DND-41 (cell line): ENCODE measurements at regions not wholly inside any gene's neighbourhood (a gene's known extent, or its start where the extent isn't known, plus 50 kb on each side); places are given as distances from the start of the nearest gene placed in this dataset.

Experiments
- ATAC-seq: fragments of 200-7000 bp; cut with Tn5 transposase; 3 replicates; pipeline ENCODE4 v1.9.1; 2021; ENCODE audit warnings: low read depth; ENCODE audit not compliant: insufficient read depth
- DNase-seq: peaks from one replicate; pipeline ENCODE4 v3.0.0-alpha.2; 2020
- H2AFZ ChIP-seq: 2 replicates; pipeline ENCODE4 v1.6.0; 2012; ENCODE audit warnings: low read depth, low read length
- H3K27ac ChIP-seq: 2 replicates; pipeline ENCODE4 v1.5.1; 2012; ENCODE audit warnings: low read length, inconsistent platforms
- H3K27me3 ChIP-seq: fragments of 200-600 bp; sonication (generic); 2 replicates; pipeline ENCODE4 v1.6.0; 2012; ENCODE audit warnings: low read length, mild to moderate bottlenecking, inconsistent platforms; ENCODE audit not compliant: insufficient read depth, poor library complexity
- H3K36me3 ChIP-seq: 2 replicates; pipeline ENCODE4 v1.5.1; 2012; ENCODE audit warnings: low read length, inconsistent platforms; ENCODE audit not compliant: insufficient read depth
- H3K4me1 ChIP-seq: 2 replicates; pipeline ENCODE4 v1.5.1; 2012; ENCODE audit warnings: mild to moderate bottlenecking, low read length; ENCODE audit not compliant: insufficient read depth
- H3K4me2 ChIP-seq: 2 replicates; pipeline ENCODE4 v1.6.0; 2012; ENCODE audit warnings: mild to moderate bottlenecking, moderate library complexity, low read length, inconsistent platforms; ENCODE audit not compliant: insufficient read depth
- H3K4me3 ChIP-seq, 2 experiments: fragments of 200-600 bp in 1 of 2; shearing (Covaris generic) in 1 of 2; 2 replicates each; pipeline ENCODE4 v1.5.1; 2012 to 2016; ENCODE audit warnings: inconsistent platforms in 2 of 2, low read length in 2 of 2, mild to moderate bottlenecking in 2 of 2, low read depth in 1 of 2, moderate library complexity in 1 of 2
- H3K79me2 ChIP-seq: 2 replicates; pipeline ENCODE4 v1.6.0; 2012; ENCODE audit warnings: low read length, inconsistent platforms; ENCODE audit not compliant: insufficient read depth
- H3K9ac ChIP-seq: 2 replicates; pipeline ENCODE4 v1.6.0; 2012; ENCODE audit warnings: low read depth, mild to moderate bottlenecking, inconsistent platforms, low read length, moderate library complexity
- H3K9me3 ChIP-seq: 2 replicates; pipeline ENCODE4 v1.5.1; 2012; ENCODE audit warnings: low read length, moderate library complexity, mild to moderate bottlenecking, inconsistent platforms; ENCODE audit not compliant: insufficient read depth, severe bottlenecking
- H4K20me1 ChIP-seq: 2 replicates; pipeline ENCODE4 v1.6.0; 2012; ENCODE audit warnings: low read length; ENCODE audit not compliant: insufficient read depth
- CTCF ChIP-seq: IDR thresholded peaks from 2 replicates; pipeline ENCODE4 v1.5.1; 2012; ENCODE audit warnings: borderline replicate concordance, low read length, moderate library complexity, mild to moderate bottlenecking; ENCODE audit not compliant: poor library complexity, severe bottlenecking; ENCODE audit errors: extremely low read depth
- EZH2 ChIP-seq: IDR thresholded peaks from 3 replicates; pipeline ENCODE4 v1.6.1; 2012; ENCODE audit warnings: borderline replicate concordance, low read depth, mild to moderate bottlenecking, moderate library complexity, low read length, inconsistent platforms; ENCODE audit not compliant: severe bottlenecking

- Histone ChIP-seq H4K20me1 (no peaks in the 10 kb centered on the region), H2AFZ (no peak overlapping the region), H3K4me3 (no peak overlapping the region), H3K27ac (no peak overlapping the region), H3K36me3 (no peaks in the 10 kb centered on the region), H3K4me1 (no peaks in the 10 kb centered on the region), H3K4me2 (no peak overlapping the region), H3K9me3 (no peaks in the 10 kb centered on the region), H3K9ac (no peak overlapping the region), H3K27me3 (no peaks in the 10 kb centered on the region), H3K79me2 (no peaks in the 10 kb centered on the region)
- DNase-seq (no peak), ATAC-seq (no peak)
- TF ChIP-seq CTCF = no peak
- TF ChIP-seq EZH2 = no peak
These were observed 709.9 kb downstream of the TFAP2A start for GRCh38 chr6:9704989-9705388.

GRCh38 chr6:9702914-9703313, 712.0 kb downstream of the TFAP2A start:
- no peak overlapping the region for H3K4me2 ChIP-seq
- no peaks in the 10 kb centered on the region for H3K79me2 ChIP-seq
- no peaks in the 10 kb centered on the region for H3K9me3 ChIP-seq
- no peak for ATAC-seq
- no peaks in the 10 kb centered on the region for H3K4me1 ChIP-seq
- no peak for DNase-seq
- H3K36me3 ChIP-seq = no peaks in the 10 kb centered on the region
- H4K20me1 ChIP-seq = no peaks in the 10 kb centered on the region
- no peak overlapping the region for H3K9ac ChIP-seq
- H3K27ac ChIP-seq = no peak overlapping the region
- H3K27me3 ChIP-seq = no peaks in the 10 kb centered on the region
- no peak overlapping the region for H3K4me3 ChIP-seq
- TF ChIP-seq EZH2 = no peak
- no peak for TF ChIP-seq CTCF
- no peak overlapping the region for H2AFZ ChIP-seq

GRCh38 chr6:9699888-9700287, 715.0 kb downstream of the TFAP2A start:
- no peaks in the 10 kb centered on the region for H3K9me3 ChIP-seq
- no peaks in the 10 kb centered on the region for H3K27me3 ChIP-seq
- no peaks in the 10 kb centered on the region for H3K36me3 ChIP-seq
- ATAC-seq (no peak), DNase-seq (no peak)
- H3K79me2 ChIP-seq = no peaks in the 10 kb centered on the region
- no peak overlapping the region for H3K9ac ChIP-seq
- H4K20me1 ChIP-seq = no peaks in the 10 kb centered on the region
- no peaks in the 10 kb centered on the region for H3K4me1 ChIP-seq
- H3K4me2 ChIP-seq = no peak overlapping the region
- H3K4me3 ChIP-seq = no peak overlapping the region
- TF ChIP-seq EZH2 (no peak), CTCF (no peak)
- no peak overlapping the region for H2AFZ ChIP-seq
- H3K27ac ChIP-seq = no peak overlapping the region
